GM23248 (cell line): ENCODE measurements at regions not wholly inside any gene's neighbourhood (a gene's known extent, or its start where the extent isn't known, plus 50 kb on each side); places are given as distances from the start of the nearest gene placed in this dataset.

Source experiments
- EZH2 ChIP-seq: fragments of 200-600 bp; sonication (generic); IDR thresholded peaks from 2 replicates; pipeline ENCODE4 v1.6.1; 2018; ENCODE audit warnings: antibody characterized with exemption, mild to moderate bottlenecking; ENCODE audit not compliant: insufficient read depth, poor library complexity, severe bottlenecking
- EZH2phosphoT487 ChIP-seq: fragments of 200-600 bp; sonication (generic); IDR thresholded peaks from 2 replicates; pipeline ENCODE4 v1.6.1; 2018; ENCODE audit warnings: antibody characterized with exemption, moderate library complexity, mild to moderate bottlenecking, low read depth; ENCODE audit not compliant: insufficient read depth

GRCh38 chr11:80211673-80212072 lies 770.8 kb upstream of the TENM4 start:
- TF ChIP-seq EZH2 (no peak), EZH2phosphoT487 (no peak)
